K562 (cell line): ENCODE measurements at regions not wholly inside any gene's neighbourhood (a gene's known extent, or its start where the extent isn't known, plus 50 kb on each side); places are given as distances from the start of the nearest gene placed in this dataset.

ENCODE experiments used
- ATF2 ChIP-seq: sonication (generic); formaldehyde crosslinking; IDR thresholded peaks from 2 replicates; pipeline ENCODE4 v1.8.1; 2022; ENCODE audit warnings: missing genetic modification reagents
- BCL6 ChIP-seq: fragments of 250-450 bp; sonication (Bioruptor Pico); IDR thresholded peaks from 2 replicates; pipeline ENCODE4 v1.4.0; 2020
- ELK3 ChIP-seq: fragments of 450-650 bp; formaldehyde crosslinking; IDR thresholded peaks from 2 replicates; pipeline ENCODE4 v1.4.0; 2020; ENCODE audit warnings: mild to moderate bottlenecking
- GATAD2B ChIP-seq: fragments of 450-650 bp; IDR thresholded peaks from 2 replicates; pipeline ENCODE4 v1.6.1; 2017; ENCODE audit warnings: mild to moderate bottlenecking, borderline replicate concordance
- SRSF9 ChIP-seq: fragments of 200-400 bp; formaldehyde crosslinking; IDR thresholded peaks from 2 replicates; pipeline ENCODE4 v1.6.1; 2017; ENCODE audit warnings: low read depth, low read length, borderline replicate concordance
- STAT5A ChIP-seq: IDR thresholded peaks from 2 replicates; pipeline ENCODE4 v1.6.1; 2012; ENCODE audit warnings: low read length, inconsistent platforms, borderline replicate concordance
- TF ChIP-seq, protein P1 (sequence below), 2 experiments: fragments of 450-650 bp; IDR thresholded peaks; 2 replicates each; pipeline ENCODE4 v1.6.1; 2018; ENCODE audit warnings: mild to moderate bottlenecking in 2 of 2, low read depth in 1 of 2; ENCODE audit not compliant: partially characterized antibody in 2 of 2

GRCh38 chr10:64089648-64090047 lies 568.4 kb downstream of the REEP3 start (continued):
- TF ChIP-seq, protein P1, sequence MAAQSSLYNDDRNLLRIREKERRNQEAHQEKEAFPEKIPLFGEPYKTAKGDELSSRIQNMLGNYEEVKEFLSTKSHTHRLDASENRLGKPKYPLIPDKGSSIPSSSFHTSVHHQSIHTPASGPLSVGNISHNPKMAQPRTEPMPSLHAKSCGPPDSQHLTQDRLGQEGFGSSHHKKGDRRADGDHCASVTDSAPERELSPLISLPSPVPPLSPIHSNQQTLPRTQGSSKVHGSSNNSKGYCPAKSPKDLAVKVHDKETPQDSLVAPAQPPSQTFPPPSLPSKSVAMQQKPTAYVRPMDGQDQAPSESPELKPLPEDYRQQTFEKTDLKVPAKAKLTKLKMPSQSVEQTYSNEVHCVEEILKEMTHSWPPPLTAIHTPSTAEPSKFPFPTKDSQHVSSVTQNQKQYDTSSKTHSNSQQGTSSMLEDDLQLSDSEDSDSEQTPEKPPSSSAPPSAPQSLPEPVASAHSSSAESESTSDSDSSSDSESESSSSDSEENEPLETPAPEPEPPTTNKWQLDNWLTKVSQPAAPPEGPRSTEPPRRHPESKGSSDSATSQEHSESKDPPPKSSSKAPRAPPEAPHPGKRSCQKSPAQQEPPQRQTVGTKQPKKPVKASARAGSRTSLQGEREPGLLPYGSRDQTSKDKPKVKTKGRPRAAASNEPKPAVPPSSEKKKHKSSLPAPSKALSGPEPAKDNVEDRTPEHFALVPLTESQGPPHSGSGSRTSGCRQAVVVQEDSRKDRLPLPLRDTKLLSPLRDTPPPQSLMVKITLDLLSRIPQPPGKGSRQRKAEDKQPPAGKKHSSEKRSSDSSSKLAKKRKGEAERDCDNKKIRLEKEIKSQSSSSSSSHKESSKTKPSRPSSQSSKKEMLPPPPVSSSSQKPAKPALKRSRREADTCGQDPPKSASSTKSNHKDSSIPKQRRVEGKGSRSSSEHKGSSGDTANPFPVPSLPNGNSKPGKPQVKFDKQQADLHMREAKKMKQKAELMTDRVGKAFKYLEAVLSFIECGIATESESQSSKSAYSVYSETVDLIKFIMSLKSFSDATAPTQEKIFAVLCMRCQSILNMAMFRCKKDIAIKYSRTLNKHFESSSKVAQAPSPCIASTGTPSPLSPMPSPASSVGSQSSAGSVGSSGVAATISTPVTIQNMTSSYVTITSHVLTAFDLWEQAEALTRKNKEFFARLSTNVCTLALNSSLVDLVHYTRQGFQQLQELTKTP (IDR thresholded peaks at IDR 0.05; ENCODE audit: low read depth in 1 of 2, partially characterized antibody in 2 of 2), result no peak
- no peak for TF ChIP-seq ATF2
- TF ChIP-seq SRSF9, result no peak
- TF ChIP-seq BCL6, result no peak
- no peak for TF ChIP-seq STAT5A
- TF ChIP-seq ELK3, result no peak
- TF ChIP-seq GATAD2B, result no peak
